MCF 10A (cell line): ENCODE measurements at regions not wholly inside any gene's neighbourhood (a gene's known extent, or its start where the extent isn't known, plus 50 kb on each side); places are given as distances from the start of the nearest gene placed in this dataset.

Source experiments
- BruUV-seq: library from RNA; stranded (reverse); fragments of 400-500 nt; replicated peaks from 2 replicates; lab custom pipeline; 2021; lab: Mats Ljungman, UMichigan
- CTCF ChIA-PET: fragments of 300-600 bp; sonication (Branson Sonifier 250); formaldehyde crosslinking; extraction: SDS; loops from one replicate; lab custom pipeline; 2021; ENCODE audit warnings: antibody characterized with exemption, inconsistent platforms; lab: Yijun Ruan, JAX
- POLR2A ChIA-PET: fragments of 300-600, 350-650 bp; sonication (Branson Sonifier 250); formaldehyde crosslinking; extraction: SDS; loops from one replicate; lab custom pipeline; 2020; ENCODE audit warnings: antibody characterized with exemption, inconsistent platforms; lab: Yijun Ruan, JAX
- DNase-seq: peaks from one replicate; pipeline ENCODE4 v3.0.0-alpha.2; 2018; ENCODE audit not compliant: unreplicated experiment
- H3K27ac Mint-ChIP-seq: one replicate; pipeline ENCODE4 v1.8.0; 2022; ENCODE audit warnings: mild to moderate bottlenecking, low read depth, mixed read lengths; ENCODE audit not compliant: unreplicated experiment
- H3K27me3 Mint-ChIP-seq: one replicate; pipeline ENCODE4 v1.8.0; 2022; ENCODE audit warnings: mixed read lengths; ENCODE audit not compliant: insufficient read depth, unreplicated experiment
- H3K36me3 Mint-ChIP-seq: one replicate; pipeline ENCODE4 v1.8.0; 2022; ENCODE audit warnings: mild to moderate bottlenecking, moderate library complexity, mixed read lengths; ENCODE audit not compliant: insufficient read depth, unreplicated experiment
- H3K4me1 Mint-ChIP-seq: one replicate; pipeline ENCODE4 v1.8.0; 2022; ENCODE audit warnings: mixed read lengths; ENCODE audit not compliant: insufficient read depth, unreplicated experiment
- H3K4me3 Mint-ChIP-seq: one replicate; pipeline ENCODE4 v1.8.0; 2022; ENCODE audit warnings: mild to moderate bottlenecking, moderate library complexity, mixed read lengths; ENCODE audit not compliant: unreplicated experiment
- H3K9me3 Mint-ChIP-seq: one replicate; pipeline ENCODE4 v1.8.0; 2022; ENCODE audit warnings: mixed read lengths; ENCODE audit not compliant: unreplicated experiment
- intact Hi-C: fragments of 100-400 bp; cut with micrococcal nuclease; formaldehyde crosslinking; loops from 2 replicates; pipeline ENCODE4 v1.14.1; 2022
- TF ChIP-seq, protein P1 (sequence below): fragments of 200-600 bp; IDR thresholded peaks from one replicate; pipeline ENCODE4 v1.8.0; 2022; ENCODE audit warnings: antibody characterized with exemption, mild to moderate bottlenecking; ENCODE audit not compliant: unreplicated experiment

DNA sequence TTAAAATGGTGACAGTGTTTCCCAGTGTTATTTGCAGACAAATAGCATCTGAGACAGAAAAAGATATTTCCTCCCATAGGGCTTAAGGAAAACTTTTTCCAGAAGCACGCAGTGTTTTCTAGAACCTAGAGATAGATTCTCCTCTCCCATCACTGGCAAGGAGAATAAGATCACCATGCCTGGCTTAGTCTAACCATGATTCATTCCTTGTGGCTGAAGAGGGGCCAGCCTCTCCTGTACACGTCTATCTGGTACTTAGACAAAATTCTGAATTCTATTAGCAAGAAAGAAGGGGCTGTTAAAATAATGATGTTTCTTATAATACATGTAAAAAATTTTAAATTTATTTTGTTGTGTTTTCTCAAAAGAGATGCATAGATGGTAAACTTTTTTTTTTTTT is 296.1 kb upstream of the LDB2 start:
- Mint-ChIP-seq H3K27me3 (no peaks in the 10 kb centered on the region), H3K36me3 (no peaks in the 10 kb centered on the region), H3K27ac (no peak overlapping the region), H3K4me3 (no peak overlapping the region), H3K4me1 (peaks cover 5% of the 10 kb centered on the region), H3K9me3 (no peaks in the 10 kb centered on the region)
- CTCF ChIA-PET = interaction anchor here (0.7 kb wide), 2 partner anchors 691 to 1748 kb away, joined by 3 to 5 read pairs; no protein-coding TSS in a partner anchor
- POLR2A ChIA-PET = no interaction called here
- DNase-seq = no peak
- TF ChIP-seq, protein P1, sequence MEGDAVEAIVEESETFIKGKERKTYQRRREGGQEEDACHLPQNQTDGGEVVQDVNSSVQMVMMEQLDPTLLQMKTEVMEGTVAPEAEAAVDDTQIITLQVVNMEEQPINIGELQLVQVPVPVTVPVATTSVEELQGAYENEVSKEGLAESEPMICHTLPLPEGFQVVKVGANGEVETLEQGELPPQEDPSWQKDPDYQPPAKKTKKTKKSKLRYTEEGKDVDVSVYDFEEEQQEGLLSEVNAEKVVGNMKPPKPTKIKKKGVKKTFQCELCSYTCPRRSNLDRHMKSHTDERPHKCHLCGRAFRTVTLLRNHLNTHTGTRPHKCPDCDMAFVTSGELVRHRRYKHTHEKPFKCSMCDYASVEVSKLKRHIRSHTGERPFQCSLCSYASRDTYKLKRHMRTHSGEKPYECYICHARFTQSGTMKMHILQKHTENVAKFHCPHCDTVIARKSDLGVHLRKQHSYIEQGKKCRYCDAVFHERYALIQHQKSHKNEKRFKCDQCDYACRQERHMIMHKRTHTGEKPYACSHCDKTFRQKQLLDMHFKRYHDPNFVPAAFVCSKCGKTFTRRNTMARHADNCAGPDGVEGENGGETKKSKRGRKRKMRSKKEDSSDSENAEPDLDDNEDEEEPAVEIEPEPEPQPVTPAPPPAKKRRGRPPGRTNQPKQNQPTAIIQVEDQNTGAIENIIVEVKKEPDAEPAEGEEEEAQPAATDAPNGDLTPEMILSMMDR = no peak
- no TSS peak for BruUV-seq
- intact Hi-C loops = no loop called here

DNA sequence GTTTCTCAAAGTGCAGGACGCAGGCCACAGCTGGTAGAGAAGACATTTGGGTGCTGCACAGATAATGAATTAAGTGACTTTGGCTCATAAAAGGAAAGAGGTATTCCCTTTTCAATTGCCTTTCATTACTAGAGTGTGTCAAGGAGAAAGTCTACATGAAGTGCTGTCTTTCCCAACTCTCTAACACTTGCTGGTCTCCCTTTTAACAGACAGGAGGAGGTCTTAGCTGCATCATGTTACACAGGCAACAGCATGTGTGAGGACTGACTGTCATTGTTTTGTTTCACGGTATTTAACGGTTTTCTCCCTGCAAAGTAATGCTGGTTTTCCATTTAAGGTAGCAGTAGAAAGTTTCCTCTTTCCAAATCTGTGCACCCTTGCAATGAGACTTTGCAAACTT is 291.3 kb upstream of the LDB2 start:
- DNase-seq = no peak
- intact Hi-C loops = no loop called here
- H3K4me1 Mint-ChIP-seq = peaks cover 10% of the 10 kb centered on the region
- no peak overlapping the region for H3K4me3 Mint-ChIP-seq
- H3K27ac Mint-ChIP-seq = no peak overlapping the region
- no TSS peak for BruUV-seq
- CTCF ChIA-PET = interaction anchor here (1.1 kb wide), 1 partner anchor 10 kb away, joined by 3 read pairs; no protein-coding TSS in a partner anchor
- H3K27me3 Mint-ChIP-seq = no peaks in the 10 kb centered on the region
- TF ChIP-seq, protein P1 = no peak
- H3K9me3 Mint-ChIP-seq = no peaks in the 10 kb centered on the region
- POLR2A ChIA-PET = no interaction called here
- no peaks in the 10 kb centered on the region for H3K36me3 Mint-ChIP-seq

DNA sequence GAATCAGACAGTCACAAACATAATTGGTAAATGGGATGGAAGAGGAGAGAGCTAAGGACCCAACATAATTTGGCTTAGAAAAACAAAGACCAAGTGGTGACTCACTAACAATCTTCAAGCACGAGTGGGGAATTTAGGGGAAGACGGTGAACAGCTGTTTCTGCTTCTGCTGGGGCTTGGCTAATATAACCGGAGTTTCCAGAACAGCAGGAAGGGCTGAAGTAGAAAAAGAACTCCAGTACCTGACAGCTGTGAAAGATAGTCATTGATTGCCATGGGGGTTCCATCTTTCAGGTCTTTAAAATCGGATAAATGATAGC is 290.9 kb upstream of the LDB2 start:
- TF ChIP-seq, protein P1 = no peak
- DNase-seq = no peak
- Mint-ChIP-seq H3K27ac (no peak overlapping the region), H3K4me1 (peaks cover 10% of the 10 kb centered on the region), H3K9me3 (no peaks in the 10 kb centered on the region), H3K27me3 (no peaks in the 10 kb centered on the region), H3K36me3 (no peaks in the 10 kb centered on the region), H3K4me3 (no peak overlapping the region)
- ChIA-PET POLR2A (no interaction called here), CTCF (no interaction called here)
- BruUV-seq = no TSS peak
- intact Hi-C loops = no loop called here

DNA sequence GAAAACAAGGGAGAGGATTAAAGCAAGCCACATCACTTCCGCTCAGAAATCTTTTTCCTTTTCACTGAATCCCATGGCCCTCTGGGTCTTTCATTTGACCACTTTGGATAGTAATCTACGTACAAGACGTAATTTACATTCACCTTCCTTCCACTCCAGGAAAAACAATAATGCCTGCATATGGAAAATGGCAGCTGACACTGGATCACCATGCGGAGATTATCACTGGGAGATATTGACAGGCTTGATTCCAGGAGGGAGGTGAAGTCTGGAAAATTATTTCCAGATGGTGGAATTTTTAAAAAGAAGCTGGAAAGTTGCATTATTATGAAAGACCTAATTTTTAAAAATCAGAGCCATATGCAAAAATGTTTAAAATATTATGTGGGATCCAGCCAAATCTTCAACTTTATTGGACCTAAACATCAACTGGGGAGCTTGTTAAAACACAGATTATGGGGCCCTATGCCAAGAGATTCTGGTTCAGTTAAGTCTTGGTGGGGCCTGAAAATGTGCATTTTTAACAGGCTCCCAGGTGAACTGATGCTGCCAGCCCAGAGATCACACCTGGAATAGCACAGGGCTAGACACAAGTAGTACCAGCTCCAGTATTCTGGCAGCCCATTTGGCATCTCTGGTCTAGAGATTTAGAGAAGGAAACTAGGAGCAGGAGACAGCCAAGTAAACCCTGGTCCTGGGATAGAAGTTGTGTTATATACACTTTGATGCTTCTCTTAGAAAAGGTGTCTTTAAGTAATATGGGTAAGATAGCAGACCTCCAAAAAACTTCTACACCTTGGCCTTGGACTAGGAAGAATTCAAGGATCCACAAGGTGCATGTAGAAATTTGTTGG is 290.3 kb upstream of the LDB2 start:
- Mint-ChIP-seq H3K27ac (no peak overlapping the region), H3K4me1 (peaks cover 10% of the 10 kb centered on the region), H3K27me3 (no peaks in the 10 kb centered on the region), H3K9me3 (no peaks in the 10 kb centered on the region), H3K36me3 (no peaks in the 10 kb centered on the region), H3K4me3 (no peak overlapping the region)
- CTCF ChIA-PET = interaction anchor here (0.7 kb wide), 1 partner anchor 20 kb away, joined by 3 read pairs; no protein-coding TSS in a partner anchor
- BruUV-seq = no TSS peak
- intact Hi-C loops = no loop called here
- no peak for DNase-seq
- TF ChIP-seq, protein P1 = no peak
- POLR2A ChIA-PET = no interaction called here
